Stomach (tissue), 8 donors: ENCODE measurements at regions not wholly inside any gene's neighbourhood (a gene's known extent, or its start where the extent isn't known, plus 50 kb on each side); places are given as distances from the start of the nearest gene placed in this dataset.

ENCODE experiments used
- DNase-seq, 2 donors: peaks; one replicate each; pipeline versions ENCODE4 v3.0.0 to v3.0.0-alpha.2; 2013 to 2019
- H3K27ac ChIP-seq, 5 donors: fragments of 200-600 bp in 4 of 5; sonication (generic) in 4 of 5; one replicate each; pipeline ENCODE4 v1.5.1; 2013 to 2019; ENCODE audit warnings: mild to moderate bottlenecking in 1 of 5, moderate library complexity in 1 of 5
- H3K27me3 ChIP-seq, 3 donors: fragments of 200-600 bp; sonication (generic); one replicate each; pipeline ENCODE4 v1.5.1; 2017 to 2019; ENCODE audit warnings: mixed run types in 1 of 3
- H3K36me3 ChIP-seq, 4 donors: fragments of 200-600 bp; sonication (generic); 1 replicate in 3 of 4; 2 replicates in 1 of 4; pipeline ENCODE4 v1.5.1; 2016 to 2019
- H3K4me1 ChIP-seq, 4 donors: fragments of 200-600 bp; sonication (generic); one replicate each; pipeline ENCODE4 v1.5.1; 2016 to 2019
- H3K4me3 ChIP-seq, 4 donors: fragments of 200-600 bp; sonication (generic) in 3 of 4; one replicate each; pipeline ENCODE4 v1.5.1; 2016 to 2019; ENCODE audit warnings: mild to moderate bottlenecking in 1 of 4
- H3K9me3 ChIP-seq, 4 donors: fragments of 200-600 bp; sonication (generic); one replicate each; pipeline ENCODE4 v1.5.1; 2016 to 2019
- CTCF ChIP-seq, 7 experiments: fragments of 450-650 bp in 4 of 7; fragments of 200-600 bp in 3 of 7; sonication (generic) in 3 of 7; IDR thresholded peaks; one replicate each; pipeline ENCODE4 v1.5.1; 2016 to 2019; ENCODE audit warnings: antibody characterized with exemption in 7 of 7, control low read depth in 2 of 7, mild to moderate bottlenecking in 1 of 7
- EP300 ChIP-seq: sonication (generic); formaldehyde crosslinking; IDR thresholded peaks from one replicate; pipeline ENCODE4 v1.6.1; 2017; ENCODE audit warnings: antibody characterized with exemption
- POLR2A ChIP-seq, 4 donors: fragments of 450-650 bp; IDR thresholded peaks; one replicate each; pipeline ENCODE4 v1.6.1; 2016; ENCODE audit warnings: antibody characterized with exemption in 4 of 4, control low read depth in 2 of 4, mild to moderate bottlenecking in 1 of 4, moderate library complexity in 1 of 4
- POLR2AphosphoS5 ChIP-seq, 3 donors: sonication (generic); formaldehyde crosslinking; IDR thresholded peaks; one replicate each; pipeline ENCODE4 v1.6.1; 2016; ENCODE audit warnings: antibody characterized with exemption in 3 of 3
- WGBS, 5 donors: extraction: QIAGEN DNeasy Blood & Tissue Kit in 3 of 5; methylation state at CpG; one replicate each; pipeline versions ENCODE4 v1.1.5 to v1.1.7; 2013 to 2018; 5-methylcytosine and 5-hydroxymethylcytosine counted together
- intact Hi-C: fragments of 100-400 bp; cut with DNase I; formaldehyde crosslinking; loops from one replicate; pipeline ENCODE4 v1.15.1; 2023; ENCODE audit warnings: low total_unique reads
- donor health status: healthy with polysubstance abuse.
- donor health status: Bipolar disorder and iron deficiency.
- donor health status: healthy.

GRCh38 chr2:51120754-51121280 is 88.9 kb upstream of the NRXN1 start:
- WGBS, 5 donors: 72 to 86% (median 77%) methylated on average over 3 of the region's 3 CpGs
- H3K27ac ChIP-seq: no peak overlapping the region
- no peak for DNase-seq
- H3K36me3 ChIP-seq: no peaks in the 10 kb centered on the region
- no peaks in the 10 kb centered on the region for H3K27me3 ChIP-seq
- TF ChIP-seq CTCF (IDR thresholded peaks at IDR 0.05) (no peak), POLR2A (IDR thresholded peaks at IDR 0.05) (no peak)
- intact Hi-C loops: no loop called here
- peaks cover 0 to 7% (median 0%) of the 10 kb centered on the region in 4 donors for H3K9me3 ChIP-seq
- no peak overlapping the region for H3K4me3 ChIP-seq
- no peaks in the 10 kb centered on the region for H3K4me1 ChIP-seq

DNA sequence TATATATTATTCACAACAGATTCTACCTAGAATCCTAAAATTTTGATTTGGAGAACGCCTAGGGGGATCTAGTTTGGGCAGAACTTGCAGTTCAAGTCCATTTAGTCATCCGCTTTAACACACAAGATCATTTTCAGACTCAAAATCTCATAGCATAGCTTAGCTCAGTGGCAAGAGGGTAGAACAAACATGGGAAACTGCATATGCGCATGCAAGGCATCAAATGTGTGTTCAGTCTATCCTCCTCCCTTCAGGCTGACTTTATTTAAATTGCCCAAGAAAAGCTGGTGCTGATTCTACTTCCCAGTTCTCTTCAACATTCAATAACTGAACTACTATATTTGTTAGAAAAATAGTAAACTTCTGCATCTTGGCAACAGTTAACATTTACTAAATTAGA is 79.6 kb upstream of the NRXN1 start:
- TF ChIP-seq POLR2AphosphoS5 (IDR thresholded peaks at IDR 0.05) (no peak), POLR2A (IDR thresholded peaks at IDR 0.05) (no peak), EP300 (no peak), CTCF (IDR thresholded peaks at IDR 0.05) (no peak)
- no peak overlapping the region for H3K27ac ChIP-seq
- no peaks in the 10 kb centered on the region for H3K27me3 ChIP-seq
- no peaks in the 10 kb centered on the region for H3K9me3 ChIP-seq
- DNase-seq: no peak
- H3K4me3 ChIP-seq: no peak overlapping the region
- intact Hi-C loops: no loop called here
- 84 to 86% (median 85%) methylated on average over 3 of the region's 3 CpGs for WGBS, 5 donors
- no peaks in the 10 kb centered on the region for H3K36me3 ChIP-seq
- H3K4me1 ChIP-seq: no peaks in the 10 kb centered on the region

GRCh38 chr2:51108794-51109193 is 76.9 kb upstream of the NRXN1 start:
- intact Hi-C loops: no loop called here
- 83 to 98% (median 95%) methylated on average over 1 of the region's 1 CpG for WGBS, 5 donors
- H3K4me1 ChIP-seq: no peaks in the 10 kb centered on the region
- DNase-seq: no peak
- no peaks in the 10 kb centered on the region for H3K9me3 ChIP-seq
- no peak overlapping the region for H3K27ac ChIP-seq
- no peaks in the 10 kb centered on the region for H3K27me3 ChIP-seq
- no peaks in the 10 kb centered on the region for H3K36me3 ChIP-seq
- TF ChIP-seq CTCF (IDR thresholded peaks at IDR 0.05) (no peak), POLR2A (IDR thresholded peaks at IDR 0.05) (no peak), POLR2AphosphoS5 (IDR thresholded peaks at IDR 0.05) (no peak), EP300 (no peak)
- no peak overlapping the region for H3K4me3 ChIP-seq

DNA sequence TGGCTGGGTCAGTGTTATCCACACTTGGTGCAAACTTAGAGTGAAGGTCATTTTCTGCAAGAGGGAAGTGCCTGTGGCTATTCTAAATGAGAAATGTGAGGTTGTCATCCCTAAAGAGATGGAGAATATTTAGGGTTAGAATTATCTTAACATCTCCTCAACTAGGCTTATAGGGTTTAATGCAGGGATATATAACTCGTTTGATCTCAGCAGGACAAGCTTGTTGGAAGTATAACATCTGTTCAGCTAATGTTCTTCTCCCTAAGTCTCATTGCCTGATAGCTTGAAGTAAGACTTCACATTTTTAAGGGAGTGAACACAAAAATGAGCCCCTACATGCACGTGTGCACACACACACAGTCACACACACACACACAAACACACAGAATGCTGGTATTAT is 75.9 kb upstream of the NRXN1 start:
- Histone ChIP-seq H3K27me3 (no peaks in the 10 kb centered on the region), H3K36me3 (no peaks in the 10 kb centered on the region), H3K4me1 (no peaks in the 10 kb centered on the region), H3K9me3 (no peaks in the 10 kb centered on the region), H3K4me3 (no peak overlapping the region), H3K27ac (no peak overlapping the region)
- intact Hi-C loops: no loop called here
- no peak for TF ChIP-seq CTCF (IDR thresholded peaks at IDR 0.05)
- TF ChIP-seq EP300: no peak
- TF ChIP-seq POLR2A (IDR thresholded peaks at IDR 0.05): no peak
- no peak for TF ChIP-seq POLR2AphosphoS5 (IDR thresholded peaks at IDR 0.05)
- DNase-seq: no peak
- 26 to 49% (median 45%) methylated on average over 2 of the region's 2 CpGs for WGBS, 5 donors
